Hindlimb muscle (tissue), 1 donor: ENCODE measurements at regions not wholly inside any gene's neighbourhood (a gene's known extent, or its start where the extent isn't known, plus 50 kb on each side); places are given as distances from the start of the nearest gene placed in this dataset.
"Not testable (repeated sequence)": the region's sequence is repeated elsewhere in the genome, so short reads cannot be mapped to it uniquely, and the experiment has no call there.

Source experiments
- DNase-seq: peaks from one replicate; pipeline ENCODE4 v3.0.0-alpha.2; 2013

GRCh38 chr9:19934301-19934871 lies 145.5 kb upstream of the SLC24A2 start:
- DNase-seq, result no peak

GRCh38 chr9:19931098-19931890 lies 142.5 kb upstream of the SLC24A2 start:
- no peak for DNase-seq

DNA sequence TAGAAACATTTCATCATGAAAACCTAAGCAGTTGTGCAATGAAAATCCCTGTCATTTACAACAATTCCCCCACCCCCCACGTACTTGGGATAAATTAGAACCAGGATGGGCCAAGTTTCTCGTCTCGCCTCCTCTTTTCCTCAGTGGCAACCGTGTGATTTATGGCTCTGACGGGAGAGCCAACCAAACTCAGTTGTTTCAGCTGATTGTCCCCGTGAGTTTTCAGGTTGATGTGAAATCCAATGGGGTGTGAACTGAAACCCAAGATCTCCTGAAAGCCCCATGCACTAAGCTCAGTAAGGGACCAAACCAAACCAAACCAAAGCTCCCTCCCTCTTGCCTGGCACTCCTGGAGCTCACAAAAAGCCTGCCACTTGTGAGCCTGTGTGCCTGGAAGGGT lies 138.7 kb upstream of the SLC24A2 start:
- no peak for DNase-seq

GRCh38 chr9:19926774-19927173 lies 137.9 kb upstream of the SLC24A2 start:
- DNase-seq, result no peak

GRCh38 chr9:19925674-19926503 lies 137.1 kb upstream of the SLC24A2 start:
- peak; percentile 77 for DNase-seq

DNA sequence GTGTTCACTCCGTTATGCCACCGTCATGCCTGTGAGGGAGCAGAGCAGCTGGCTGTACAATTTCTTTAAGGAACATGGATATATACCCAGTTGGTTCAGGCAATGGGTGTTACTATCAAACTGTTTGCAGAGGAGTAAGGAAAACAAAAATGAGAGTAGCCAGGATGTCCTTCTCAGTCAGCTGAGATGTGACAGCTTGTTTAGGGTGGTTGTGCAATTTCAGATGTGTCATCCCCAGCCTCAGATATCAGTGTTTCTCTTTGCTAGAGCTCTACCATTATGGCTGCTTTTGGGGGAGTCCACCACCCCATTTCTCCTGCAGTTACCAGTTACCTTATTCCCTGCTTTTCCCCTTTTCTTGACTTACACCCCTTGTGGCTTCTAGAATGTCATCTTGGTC lies 135.2 kb upstream of the SLC24A2 start:
- no peak for DNase-seq

DNA sequence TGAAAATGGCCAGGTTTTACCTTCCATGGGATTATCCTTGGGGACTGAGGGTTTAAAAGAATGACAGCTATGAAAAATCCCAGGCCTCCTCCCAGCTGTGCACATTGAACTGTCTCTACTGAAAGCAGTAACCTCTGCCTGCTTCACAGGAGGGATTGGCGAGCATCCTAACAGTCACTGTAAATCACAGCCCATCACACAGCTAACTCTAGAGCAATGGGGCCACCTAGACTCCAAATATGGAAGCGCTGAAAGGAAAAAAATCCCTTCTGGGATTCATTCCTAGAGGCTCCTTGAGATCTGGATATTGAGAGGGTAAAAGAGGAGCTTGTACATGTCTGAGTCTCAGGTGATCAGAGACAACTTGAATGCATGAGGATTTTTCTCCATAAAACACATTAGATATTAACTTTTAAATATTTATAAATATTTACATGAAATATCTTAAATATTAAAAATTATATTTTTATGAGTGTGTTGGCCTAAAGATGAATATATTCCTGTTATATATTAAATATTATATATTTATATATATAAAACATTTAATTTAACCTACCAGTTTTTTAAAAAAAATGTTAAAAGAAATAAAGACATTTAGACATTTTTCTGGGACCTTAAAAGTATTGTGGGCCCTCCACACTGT lies 133.8 kb upstream of the SLC24A2 start:
- peak; percentile 31 for DNase-seq

GRCh38 chr9:19920401-19920800 lies 131.6 kb upstream of the SLC24A2 start:
- DNase-seq, result no peak

GRCh38 chr9:19918630-19919029 lies 129.8 kb upstream of the SLC24A2 start:
- no peak for DNase-seq

DNA sequence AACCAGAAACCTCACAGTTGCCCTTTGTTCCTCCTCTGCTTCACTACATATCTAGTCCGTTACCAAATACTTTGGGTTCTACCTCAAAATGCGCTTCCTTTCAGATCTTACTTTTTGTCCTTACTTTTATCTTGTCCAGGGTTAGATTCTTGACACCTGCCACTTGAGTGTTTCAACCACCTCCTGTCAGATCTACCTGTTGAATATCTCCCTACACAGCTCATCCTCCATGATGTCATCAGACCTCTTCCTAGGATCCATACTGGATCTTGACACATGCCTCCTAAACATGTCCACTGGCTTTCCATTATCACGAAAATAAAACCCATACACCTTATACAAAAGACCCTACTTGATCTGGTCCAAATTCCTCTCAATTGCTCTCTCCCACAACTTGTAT lies 125.2 kb upstream of the SLC24A2 start:
- DNase-seq, result no peak

- DNase-seq, result no peak
Observed at GRCh38 chr9:19913151-19913550, 124.3 kb upstream of the SLC24A2 start.

- no peak for DNase-seq
Observed at GRCh38 chr9:19903076-19903475, 114.2 kb upstream of the SLC24A2 start.

DNA sequence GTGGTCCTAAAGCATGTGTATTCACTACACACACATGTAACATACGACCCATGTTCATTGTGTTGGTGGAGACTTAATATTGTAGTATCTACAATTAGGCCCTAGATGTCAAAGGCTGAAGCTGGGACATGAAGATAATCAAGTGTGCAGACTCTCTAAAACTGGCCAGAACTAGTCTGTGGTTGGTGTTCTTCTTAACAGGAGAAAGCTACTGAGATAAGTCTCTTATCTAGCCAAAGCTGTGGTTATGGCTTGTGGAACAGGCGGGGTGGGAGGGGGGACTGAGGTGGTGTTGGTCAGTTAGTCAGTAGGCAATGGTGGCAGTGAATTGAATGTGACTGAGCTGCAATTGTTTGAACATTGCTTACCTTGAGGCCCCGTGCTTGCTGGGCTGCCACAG lies 112.7 kb upstream of the SLC24A2 start:
- no peak for DNase-seq

- no peak for DNase-seq
Observed at GRCh38 chr9:19896161-19896560, 107.3 kb upstream of the SLC24A2 start.

GRCh38 chr9:19895578-19895977 lies 106.7 kb upstream of the SLC24A2 start:
- DNase-seq, result not testable (repeated sequence)

DNA sequence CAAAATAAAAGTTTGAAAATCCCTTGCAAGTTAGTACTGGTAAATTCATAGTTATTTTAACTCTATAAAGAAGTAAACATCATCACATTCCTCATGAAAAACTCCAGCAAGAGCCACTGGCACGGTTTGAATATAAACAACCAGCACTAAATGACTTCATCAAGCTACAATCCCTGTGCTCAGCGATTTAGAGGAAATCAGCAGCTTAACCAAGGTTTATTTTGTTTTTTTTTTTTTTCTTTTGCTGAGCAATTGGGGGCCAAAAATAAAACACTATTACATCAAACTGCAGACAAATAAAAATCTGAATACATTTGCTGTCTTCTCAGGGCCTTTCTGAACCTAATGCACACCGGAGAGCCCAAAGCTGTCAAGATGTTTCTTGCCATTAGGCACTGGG lies 106.2 kb upstream of the SLC24A2 start:
- DNase-seq, result peak; percentile 15

GRCh38 chr9:19885608-19886007 lies 96.8 kb upstream of the SLC24A2 start:
- DNase-seq, result no peak

GRCh38 chr9:19879062-19879461 lies 90.2 kb upstream of the SLC24A2 start:
- no peak for DNase-seq

- DNase-seq, result no peak
Observed at GRCh38 chr9:19876569-19877316, 87.9 kb upstream of the SLC24A2 start.

DNA sequence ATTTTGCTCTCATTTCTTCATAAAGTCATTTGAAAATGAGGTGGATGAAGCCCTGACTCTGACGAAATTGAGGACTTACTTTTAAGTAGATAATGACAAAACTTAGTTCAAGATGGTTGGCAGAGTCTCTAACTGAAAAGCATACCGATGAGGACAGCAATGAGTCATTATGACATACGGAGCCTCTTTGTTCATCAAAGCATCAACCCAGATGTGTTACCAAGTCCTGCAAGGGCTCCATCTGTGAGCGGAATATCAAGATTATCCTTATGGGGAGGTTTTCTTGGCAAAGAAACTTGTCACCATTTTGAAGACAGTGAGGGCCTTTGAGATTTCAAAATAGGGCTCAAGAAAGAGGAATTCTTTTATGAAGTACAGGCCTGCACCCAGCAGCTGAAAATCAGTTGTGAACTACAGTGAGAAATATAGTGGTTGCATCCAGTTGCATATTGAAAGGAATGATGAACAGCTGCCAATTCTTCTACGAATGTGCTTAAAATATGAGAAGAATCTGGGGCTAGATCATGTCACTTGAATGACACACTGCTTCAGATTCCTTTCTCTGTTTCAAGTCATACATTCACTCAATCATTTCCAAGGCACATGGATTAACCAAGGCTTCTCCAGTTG lies 86.6 kb upstream of the SLC24A2 start:
- no peak for DNase-seq

- not testable (repeated sequence) for DNase-seq
Observed at GRCh38 chr9:19873188-19873587, 84.4 kb upstream of the SLC24A2 start.

DNA sequence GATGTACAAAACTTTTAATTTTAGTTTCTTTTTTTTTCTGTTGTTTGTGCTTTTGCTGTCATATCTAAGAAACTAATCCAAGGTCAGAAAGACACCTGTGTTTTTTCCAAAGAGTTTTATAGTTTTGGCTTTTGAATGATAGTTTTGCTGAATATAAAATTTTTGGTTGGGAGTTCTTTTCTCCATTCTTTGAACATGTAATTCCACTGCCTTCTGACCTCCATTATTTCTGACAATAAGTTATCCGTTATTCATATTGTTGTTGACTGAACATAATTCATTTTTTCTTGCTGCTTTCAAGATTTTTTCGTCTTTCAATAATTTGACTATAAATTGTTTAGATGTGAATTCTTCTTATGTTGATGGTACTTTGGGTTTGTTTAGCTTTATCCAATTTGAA lies 82.2 kb upstream of the SLC24A2 start:
- DNase-seq, result no peak
